Subcutaneous abdominal adipose tissue (tissue), 5 donors: ENCODE measurements at regions not wholly inside any gene's neighbourhood (a gene's known extent, or its start where the extent isn't known, plus 50 kb on each side); places are given as distances from the start of the nearest gene placed in this dataset.

ENCODE experiments used
- H3K27ac ChIP-seq: one replicate; pipeline ENCODE4 v1.7.0; 2013; ENCODE audit warnings: low read depth, mild to moderate bottlenecking, inconsistent platforms, low read length, moderate library complexity
- H3K27me3 ChIP-seq, 5 donors: one replicate each; pipeline ENCODE4 v1.7.0; 2013; ENCODE audit warnings: low read length in 5 of 5, inconsistent platforms in 1 of 5; ENCODE audit not compliant: control insufficient read depth in 5 of 5, insufficient read depth in 4 of 5
- H3K36me3 ChIP-seq, 5 donors: one replicate each; pipeline ENCODE4 v1.7.0; 2013; ENCODE audit warnings: low read length in 5 of 5; ENCODE audit not compliant: control insufficient read depth in 5 of 5, insufficient read depth in 5 of 5
- H3K4me1 ChIP-seq, 5 donors: one replicate each; pipeline ENCODE4 v1.7.0; 2013; ENCODE audit warnings: low read length in 5 of 5, mild to moderate bottlenecking in 3 of 5, moderate library complexity in 1 of 5; ENCODE audit not compliant: control insufficient read depth in 5 of 5, insufficient read depth in 5 of 5
- H3K4me3 ChIP-seq, 5 donors: one replicate each; pipeline ENCODE4 v1.7.0; 2013; ENCODE audit warnings: low read length in 5 of 5, low read depth in 1 of 5
- H3K9ac ChIP-seq, 5 donors: one replicate each; pipeline ENCODE4 v1.7.0; 2013; ENCODE audit warnings: low read length in 5 of 5, mild to moderate bottlenecking in 4 of 5, moderate library complexity in 3 of 5
- H3K9me3 ChIP-seq, 5 donors: one replicate each; pipeline ENCODE4 v1.7.0; 2013; ENCODE audit warnings: low read length in 5 of 5; ENCODE audit not compliant: control insufficient read depth in 5 of 5
- donor health status: healthy.
- donor health status: healthy.
- donor health status: healthy.
- donor health status: healthy.
- donor health status: healthy.

GRCh38 chr4:81627590-81627989 is 155.9 kb upstream of the RASGEF1B start:
- H3K36me3 ChIP-seq, result no peaks in the 10 kb centered on the region
- H3K27ac ChIP-seq, result no peak overlapping the region
- no peaks in the 10 kb centered on the region for H3K27me3 ChIP-seq
- no peak overlapping the region for H3K4me3 ChIP-seq
- H3K9me3 ChIP-seq, result no peaks in the 10 kb centered on the region
- H3K9ac ChIP-seq, result no peak overlapping the region
- H3K4me1 ChIP-seq, result peaks cover 0 to 10% (median 9%) of the 10 kb centered on the region in 5 donors

GRCh38 chr4:81626851-81627250 is 155.1 kb upstream of the RASGEF1B start:
- H3K4me3 ChIP-seq, result no peak overlapping the region
- peaks cover 0 to 5% (median 4%) of the 10 kb centered on the region in 5 donors for H3K4me1 ChIP-seq
- no peaks in the 10 kb centered on the region for H3K36me3 ChIP-seq
- H3K9ac ChIP-seq, result no peak overlapping the region
- no peaks in the 10 kb centered on the region for H3K9me3 ChIP-seq
- H3K27me3 ChIP-seq, result no peaks in the 10 kb centered on the region
- no peak overlapping the region for H3K27ac ChIP-seq

GRCh38 chr4:81625422-81626417 is 154.0 kb upstream of the RASGEF1B start:
- Histone ChIP-seq H3K9me3 (no peaks in the 10 kb centered on the region), H3K4me1 (no peaks in the 10 kb centered on the region), H3K36me3 (no peaks in the 10 kb centered on the region), H3K4me3 (no peak overlapping the region), H3K27me3 (no peaks in the 10 kb centered on the region), H3K27ac (no peak overlapping the region), H3K9ac (no peak overlapping the region)

- Histone ChIP-seq H3K9ac (no peak overlapping the region), H3K4me3 (no peak overlapping the region), H3K4me1 (no peaks in the 10 kb centered on the region), H3K27me3 (no peaks in the 10 kb centered on the region), H3K36me3 (no peaks in the 10 kb centered on the region), H3K9me3 (peaks cover 0 to 2% (median 0%) of the 10 kb centered on the region in 5 donors), H3K27ac (no peak overlapping the region)
Observed at GRCh38 chr4:81623434-81623833, 151.7 kb upstream of the RASGEF1B start.

- Histone ChIP-seq H3K9me3 (peaks cover 0 to 2% (median 0%) of the 10 kb centered on the region in 5 donors), H3K36me3 (no peaks in the 10 kb centered on the region), H3K4me1 (no peaks in the 10 kb centered on the region), H3K4me3 (no peak overlapping the region), H3K9ac (no peak overlapping the region), H3K27ac (no peak overlapping the region), H3K27me3 (no peaks in the 10 kb centered on the region)
Observed at GRCh38 chr4:81622474-81623184, 150.9 kb upstream of the RASGEF1B start.

GRCh38 chr4:81622028-81622427 is 150.3 kb upstream of the RASGEF1B start:
- no peaks in the 10 kb centered on the region for H3K4me1 ChIP-seq

DNA sequence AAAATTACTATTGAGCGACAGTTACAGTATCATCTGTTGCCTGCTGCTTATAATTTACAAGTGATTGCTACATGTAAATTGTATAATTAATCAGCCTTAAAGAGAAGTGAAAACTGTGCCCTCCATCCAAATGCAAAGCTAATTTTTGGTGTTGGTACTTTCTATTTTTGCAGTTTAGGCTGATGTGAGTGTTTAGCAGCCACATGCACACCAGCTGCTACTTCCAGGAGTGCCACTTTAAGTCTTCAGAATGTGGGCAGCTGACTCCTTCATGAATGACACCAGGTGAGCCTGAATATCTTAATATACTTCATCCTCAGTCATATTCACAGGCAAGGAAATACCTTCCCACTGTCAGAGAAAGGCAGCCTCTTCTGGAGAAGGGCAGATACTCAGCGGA is 149.8 kb upstream of the RASGEF1B start:
- Histone ChIP-seq H3K9ac (no peak overlapping the region), H3K36me3 (no peaks in the 10 kb centered on the region), H3K4me1 (no peaks in the 10 kb centered on the region), H3K27me3 (no peaks in the 10 kb centered on the region), H3K27ac (no peak overlapping the region), H3K9me3 (peaks cover 0 to 2% (median 0%) of the 10 kb centered on the region in 5 donors), H3K4me3 (no peak overlapping the region)

More at GRCh38 chr4:81622028-81622427, 150.3 kb upstream of the RASGEF1B start:
- Histone ChIP-seq H3K36me3 (no peaks in the 10 kb centered on the region), H3K4me3 (no peak overlapping the region), H3K27ac (no peak overlapping the region), H3K9ac (no peak overlapping the region), H3K9me3 (peaks cover 0 to 2% (median 0%) of the 10 kb centered on the region in 5 donors), H3K27me3 (no peaks in the 10 kb centered on the region)

- Histone ChIP-seq H3K4me3 (no peak overlapping the region), H3K9me3 (peaks cover 0 to 2% (median 0%) of the 10 kb centered on the region in 5 donors), H3K4me1 (no peaks in the 10 kb centered on the region), H3K9ac (no peak overlapping the region), H3K27ac (no peak overlapping the region), H3K27me3 (no peaks in the 10 kb centered on the region), H3K36me3 (no peaks in the 10 kb centered on the region)
Observed at GRCh38 chr4:81620442-81620841, 148.7 kb upstream of the RASGEF1B start.

DNA sequence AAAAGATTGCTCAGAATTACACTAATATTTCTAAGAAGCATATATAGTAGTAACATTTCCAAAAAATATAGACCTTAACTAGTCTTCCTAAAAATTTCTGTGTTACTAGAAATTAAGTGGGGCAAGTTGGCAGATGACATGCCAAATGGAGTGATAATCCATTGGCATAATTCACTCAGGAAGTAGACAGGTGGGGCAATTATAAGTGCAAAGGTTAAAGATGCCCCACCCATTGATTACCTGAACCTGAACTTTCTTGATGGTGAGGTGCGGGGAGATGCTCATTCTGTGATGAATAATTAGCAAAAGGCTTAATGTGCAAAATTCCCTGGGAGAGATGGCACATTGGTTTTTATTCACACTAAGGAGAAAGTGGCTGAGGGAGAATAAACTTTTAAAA is 145.8 kb upstream of the RASGEF1B start:
- Histone ChIP-seq H3K36me3 (no peaks in the 10 kb centered on the region), H3K9ac (no peak overlapping the region), H3K27ac (no peak overlapping the region), H3K4me3 (no peak overlapping the region), H3K27me3 (no peaks in the 10 kb centered on the region), H3K9me3 (peaks cover 0 to 2% (median 0%) of the 10 kb centered on the region in 5 donors), H3K4me1 (no peaks in the 10 kb centered on the region)

- Histone ChIP-seq H3K27me3 (no peaks in the 10 kb centered on the region), H3K4me3 (no peak overlapping the region), H3K9ac (no peak overlapping the region), H3K36me3 (no peaks in the 10 kb centered on the region), H3K27ac (no peak overlapping the region), H3K9me3 (no peaks in the 10 kb centered on the region), H3K4me1 (peaks cover 0 to 9% (median 8%) of the 10 kb centered on the region in 5 donors)
Observed at GRCh38 chr4:81611221-81611620, 139.5 kb upstream of the RASGEF1B start.
